Stimulated activated CD4-positive, alpha-beta T cell treated with anti-CD3 and anti-CD28 coated beads, Interleukin-12 subunit alpha, Interleukin-12 subunit beta, amount 100 ng/mL, for 4 hours (primary cell): ENCODE measurements at regions not wholly inside any gene's neighbourhood (a gene's known extent, or its start where the extent isn't known, plus 50 kb on each side); places are given as distances from the start of the nearest gene placed in this dataset.

Experiments used
- DNase-seq: peaks from one replicate; pipeline ENCODE4 v3.0.0-alpha.2; 2020

GRCh38 chr15:93706495-93707292 is 524.7 kb upstream of the MCTP2 start:
- no peak for DNase-seq

DNA sequence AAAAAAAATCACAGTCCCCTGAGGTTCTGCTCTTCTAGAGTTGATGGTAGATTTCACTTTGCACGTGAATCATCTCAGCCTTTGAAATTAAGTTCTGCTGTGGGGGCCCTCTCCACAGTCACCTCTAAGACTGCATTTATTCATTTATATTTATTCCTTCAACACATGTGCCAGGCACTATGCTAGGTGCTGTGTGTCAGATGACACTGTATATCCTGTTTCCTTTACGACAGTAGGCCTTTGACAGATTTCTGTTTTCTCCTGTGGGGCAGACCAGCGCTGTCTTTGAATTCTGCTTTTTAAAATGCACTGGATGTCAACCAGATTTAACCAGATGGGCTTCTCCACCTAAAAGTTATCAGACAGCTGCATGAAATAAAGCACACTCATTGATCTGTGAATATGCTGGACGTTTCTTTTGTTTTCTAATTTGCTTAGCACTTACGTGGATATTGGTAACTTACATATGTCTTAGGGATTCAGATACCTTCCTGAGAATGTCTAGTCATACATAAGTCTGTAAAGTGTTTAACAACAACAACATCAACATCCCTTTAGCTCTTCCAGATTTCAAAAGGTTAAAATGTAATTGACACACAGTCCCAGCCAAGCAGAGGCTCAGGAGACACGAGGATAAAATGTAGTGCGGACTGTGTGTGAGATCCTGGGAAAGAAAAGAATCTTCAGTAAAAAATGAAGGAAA is 525.5 kb upstream of the MCTP2 start:
- DNase-seq = no peak

DNA sequence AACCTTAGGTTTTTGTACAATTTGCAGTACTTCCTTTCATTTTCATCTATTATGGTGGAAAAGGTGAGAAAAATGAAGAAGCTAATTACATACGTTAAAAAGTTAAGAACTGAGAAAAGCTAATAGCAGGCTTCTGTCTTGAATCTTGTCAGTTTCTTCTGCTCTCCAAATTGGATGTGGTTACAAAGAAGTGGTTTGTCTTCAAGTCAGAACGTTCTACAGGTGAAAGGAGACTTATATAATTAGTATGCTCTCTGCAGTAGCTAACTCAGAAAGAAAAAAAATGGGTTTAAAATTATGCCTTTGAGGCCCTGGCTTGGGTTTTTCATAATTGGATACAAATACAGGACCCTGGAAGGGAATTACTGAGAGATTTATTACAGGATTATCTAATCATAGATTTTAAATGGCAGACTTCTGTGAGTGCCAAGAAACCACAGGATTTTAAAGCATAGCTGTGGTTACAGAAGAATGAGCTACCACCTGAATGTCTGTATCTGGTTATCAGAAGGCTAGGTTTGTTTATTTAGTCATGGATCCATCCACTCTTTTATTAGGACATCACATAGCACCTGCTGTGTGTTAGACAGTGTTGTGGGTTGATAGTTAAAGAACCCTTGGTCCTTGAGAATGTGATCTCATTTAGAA is 528.1 kb upstream of the MCTP2 start:
- no peak for DNase-seq

- DNase-seq = no peak
These were observed 531.3 kb upstream of the MCTP2 start for GRCh38 chr15:93700051-93700450.

DNA sequence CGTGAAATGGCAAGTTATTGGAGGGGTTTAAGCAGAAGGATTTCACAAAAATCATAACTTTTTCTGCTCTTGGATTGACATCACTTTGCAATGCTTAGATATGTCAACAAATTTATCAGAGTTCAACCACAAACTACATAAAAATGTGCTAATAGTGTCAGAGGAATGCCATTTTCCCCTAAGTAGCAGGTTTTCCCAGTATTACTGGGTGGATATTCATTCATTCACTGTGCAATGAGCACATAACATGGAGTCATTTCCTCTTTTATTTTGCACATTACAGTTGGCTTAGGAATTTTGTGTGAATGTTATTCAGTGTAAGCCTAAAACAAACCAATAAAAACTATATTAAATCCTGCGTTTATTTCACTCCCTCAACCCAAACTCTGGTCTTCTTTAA is 537.3 kb upstream of the MCTP2 start:
- no peak for DNase-seq

GRCh38 chr15:93683651-93684050 is 547.7 kb upstream of the MCTP2 start:
- DNase-seq = no peak

DNA sequence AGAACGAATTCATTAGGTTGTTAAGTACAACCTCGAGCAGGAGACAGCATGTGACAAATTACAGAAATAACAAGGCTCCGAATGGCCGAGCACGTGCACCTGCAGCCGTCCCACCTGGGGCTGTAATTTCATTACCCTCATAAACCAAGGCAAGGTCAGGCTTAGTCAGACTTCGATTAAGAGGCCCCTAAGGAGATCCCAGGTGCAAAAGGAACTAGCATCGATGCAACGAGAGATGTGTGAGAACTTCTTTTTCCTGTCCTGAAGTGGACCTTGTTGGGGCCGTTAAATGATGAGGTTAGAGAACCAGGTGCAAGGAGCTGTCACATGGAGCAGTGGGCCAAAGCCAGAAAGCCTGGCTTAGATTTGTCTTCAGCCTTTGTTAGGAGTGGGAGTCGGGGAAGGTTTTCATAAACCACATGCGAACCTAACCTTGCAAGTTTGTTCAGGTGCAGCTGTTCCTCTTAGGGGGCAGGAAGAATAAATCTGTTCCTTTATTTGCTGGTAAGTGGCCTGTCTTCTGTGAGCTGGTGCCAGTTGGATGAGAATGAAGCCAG is 559.9 kb upstream of the MCTP2 start:
- DNase-seq = no peak

DNA sequence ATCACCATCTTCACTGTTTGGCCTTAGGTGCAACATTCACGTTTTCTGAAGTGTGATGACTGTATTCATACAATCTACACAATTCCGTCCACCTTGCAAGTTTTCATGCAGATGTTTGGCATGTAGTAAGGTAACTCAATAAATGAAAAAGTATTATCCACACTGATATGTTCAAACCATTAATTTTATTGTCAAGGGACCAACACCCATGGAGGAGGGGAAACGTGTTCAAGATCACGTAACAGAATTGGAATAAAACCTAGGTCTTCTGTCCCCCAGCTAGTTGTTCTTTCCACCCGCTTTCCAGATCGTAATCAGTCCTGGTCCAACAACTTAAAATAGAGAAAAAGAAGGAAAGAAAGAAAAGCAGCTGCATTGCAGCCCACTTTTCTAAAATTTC is 560.4 kb upstream of the MCTP2 start:
- DNase-seq = no peak

- no peak for DNase-seq
These were observed 567.0 kb upstream of the MCTP2 start for GRCh38 chr15:93664213-93664956.

DNA sequence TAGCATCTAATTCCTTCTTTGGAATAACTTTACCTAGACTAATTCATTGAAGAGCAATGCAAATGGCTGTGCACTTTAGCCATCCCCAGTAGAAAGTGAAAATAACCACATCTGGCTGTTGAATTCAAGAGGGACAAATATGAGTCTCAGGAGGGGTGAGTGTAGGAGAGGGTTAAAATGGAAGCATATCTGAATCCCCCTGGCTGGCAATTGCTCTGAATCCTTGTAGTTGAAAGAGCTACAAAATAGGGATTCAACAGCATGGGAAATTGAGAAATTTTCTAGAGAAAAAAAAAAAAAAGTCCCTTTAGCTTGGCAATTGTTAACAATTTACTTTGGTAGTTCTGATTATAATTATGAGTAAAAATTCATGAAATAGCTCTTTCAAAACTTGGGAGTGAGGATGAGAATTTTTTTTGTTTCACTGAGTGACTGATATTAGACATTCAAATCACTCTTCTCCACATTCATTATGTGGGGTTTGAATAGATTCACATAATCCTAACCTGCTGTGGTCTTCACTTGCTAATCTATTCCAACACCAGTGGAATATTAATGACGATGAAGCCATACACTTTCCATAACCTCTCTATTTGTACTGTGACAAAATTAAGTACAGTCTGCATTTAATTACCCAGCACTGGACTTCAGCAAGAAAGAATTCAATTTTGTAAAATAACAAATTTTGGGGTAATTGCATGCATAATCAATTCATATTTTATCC is 569.0 kb upstream of the MCTP2 start:
- DNase-seq = no peak

DNA sequence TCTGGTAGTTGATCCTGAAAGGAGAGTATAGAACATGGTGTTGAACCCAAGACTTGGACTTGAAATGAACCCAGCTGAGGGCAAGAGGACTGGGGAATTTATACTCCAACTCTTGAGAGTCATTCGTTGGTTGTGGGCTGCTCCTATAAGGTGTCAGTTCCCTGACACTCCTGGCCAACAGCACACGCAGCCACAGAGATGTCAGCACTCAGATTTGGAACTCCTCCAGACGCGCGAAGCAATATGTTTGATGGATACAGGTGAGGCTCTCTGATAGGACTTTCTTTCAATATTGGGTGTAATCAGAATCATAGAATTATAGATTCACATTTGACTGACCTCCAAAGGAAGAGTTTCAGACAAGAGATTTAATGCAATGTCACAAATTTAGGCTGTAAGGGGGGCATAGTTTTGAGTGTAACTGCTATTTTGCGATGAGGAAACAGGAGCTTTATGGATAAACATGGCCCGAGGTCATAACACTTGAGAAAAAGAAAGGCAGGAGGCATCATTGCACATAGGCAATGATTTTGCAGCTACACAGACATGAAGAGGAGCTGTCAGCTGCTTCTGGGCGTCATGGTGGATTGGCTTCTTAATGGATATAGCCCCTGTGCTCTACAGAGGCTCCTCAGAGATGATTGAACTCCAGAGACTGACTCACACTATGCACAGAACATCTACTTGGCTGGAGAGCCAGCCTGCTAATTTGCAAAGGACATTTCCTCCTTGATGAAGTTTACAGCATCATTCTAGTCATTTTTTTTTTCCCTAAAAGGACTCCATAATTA is 569.2 kb upstream of the RGMA start:
- no peak for DNase-seq

GRCh38 chr15:93656041-93656440 is 567.0 kb upstream of the RGMA start:
- DNase-seq = no peak

GRCh38 chr15:93649691-93650235 is 560.8 kb upstream of the RGMA start:
- no peak for DNase-seq

DNA sequence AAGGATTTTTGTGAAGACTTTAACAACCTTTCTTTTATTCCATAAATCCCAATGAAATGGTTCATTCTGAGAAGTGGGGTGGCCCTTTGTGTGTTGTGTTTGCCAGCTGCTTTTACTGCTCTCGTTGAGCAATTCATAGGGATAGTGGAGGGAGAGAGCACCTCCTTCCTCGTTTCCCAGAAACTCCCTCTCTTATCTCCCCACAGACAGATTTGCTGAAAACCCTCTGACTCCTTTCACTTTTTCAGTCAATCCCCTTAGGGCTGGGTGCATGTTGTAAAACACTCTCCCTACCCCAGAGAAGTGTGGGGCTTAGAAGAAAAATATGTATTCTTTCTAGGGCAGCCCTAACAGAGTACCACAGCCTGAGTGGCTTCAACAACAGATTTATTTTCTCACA is 557.2 kb upstream of the RGMA start:
- no peak for DNase-seq

DNA sequence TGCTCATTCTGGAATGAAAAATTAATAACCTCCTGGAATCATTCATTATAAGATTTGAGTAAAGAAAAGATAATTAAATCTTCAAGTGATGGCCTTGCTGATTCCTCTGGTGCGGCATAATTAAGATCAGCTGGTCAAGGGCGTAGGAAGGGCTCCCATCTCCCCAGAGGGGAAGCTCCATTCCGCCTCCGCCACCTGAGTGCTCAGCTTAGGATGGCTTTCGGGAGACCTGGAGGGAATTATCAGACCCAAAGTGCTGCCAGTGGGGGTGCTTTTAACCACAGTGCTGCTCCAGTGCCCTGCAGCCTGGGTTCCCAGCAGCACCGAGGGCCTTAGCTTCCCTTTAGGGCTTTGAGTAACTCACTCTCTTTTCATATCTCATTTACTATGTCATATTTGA is 556.6 kb upstream of the RGMA start:
- no peak for DNase-seq

DNA sequence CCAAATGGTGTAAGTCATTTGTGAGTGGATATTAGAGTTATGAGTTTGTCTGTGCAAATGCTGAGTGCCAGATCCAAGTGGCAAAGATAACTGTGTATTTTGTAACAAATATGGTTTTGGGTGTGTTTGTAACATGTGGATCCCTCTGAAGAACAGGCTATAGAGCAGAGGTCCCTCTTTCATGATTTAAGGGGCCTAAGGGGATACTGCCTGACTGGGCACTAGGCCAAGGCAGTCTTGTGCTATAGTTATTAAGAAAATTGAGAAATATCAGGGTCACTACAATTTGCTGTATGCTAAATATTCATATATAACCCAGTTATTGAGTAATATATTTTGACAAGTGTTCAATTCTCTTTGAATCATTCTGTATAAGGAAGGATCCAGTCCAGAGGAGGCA is 555.6 kb upstream of the RGMA start:
- DNase-seq = no peak

DNA sequence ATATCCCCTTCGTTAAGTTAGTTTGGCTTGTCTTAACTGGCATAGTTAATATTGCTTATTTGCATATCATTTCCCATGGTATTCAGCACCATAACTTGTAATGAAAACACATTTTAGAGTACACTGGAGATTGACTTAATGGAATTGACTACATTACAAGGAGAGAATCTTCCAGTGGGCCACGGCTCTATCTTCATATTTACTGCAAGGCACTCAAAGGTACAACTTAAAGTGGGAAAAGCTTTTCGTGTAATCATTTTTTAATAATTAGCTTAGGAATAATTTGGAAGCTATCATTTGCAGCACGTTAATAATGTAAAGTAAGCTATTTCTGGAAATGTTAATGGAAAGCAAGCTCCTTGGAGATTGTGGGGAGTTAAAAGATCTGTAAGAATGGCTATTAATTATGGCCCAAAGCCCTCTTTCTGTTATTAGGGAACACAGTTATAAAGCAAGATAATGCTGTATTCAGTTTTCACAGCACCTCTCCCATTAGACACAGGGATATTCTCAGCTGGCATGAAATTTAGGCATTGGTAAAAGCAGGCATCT is 551.5 kb upstream of the RGMA start:
- DNase-seq = no peak

- DNase-seq = no peak
These were observed 543.1 kb upstream of the RGMA start for GRCh38 chr15:93631958-93632618.

- no peak for DNase-seq
These were observed 530.6 kb upstream of the RGMA start for GRCh38 chr15:93619597-93619996.

DNA sequence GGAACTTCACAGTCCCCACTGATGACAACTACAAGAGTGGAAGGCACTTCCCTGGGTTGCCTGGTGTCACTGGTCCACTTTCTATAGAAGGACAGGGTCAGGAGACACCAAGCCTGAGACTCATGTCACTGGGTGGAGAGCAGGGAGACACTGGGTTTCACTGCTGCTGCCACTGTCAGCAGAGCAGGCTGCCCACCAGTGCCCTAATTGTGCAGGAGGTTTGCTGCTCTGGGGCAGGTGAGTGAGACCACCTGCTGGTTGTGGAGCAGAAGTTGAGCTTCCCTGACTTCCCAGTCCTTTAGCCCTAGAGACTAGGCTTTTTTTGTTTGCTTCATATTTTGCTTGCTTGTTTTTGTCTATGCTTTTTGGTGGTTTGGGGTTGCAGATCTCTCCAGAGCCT is 528.4 kb upstream of the RGMA start:
- no peak for DNase-seq
